Progenitor cell of endocrine pancreas (in vitro differentiated cells): ENCODE measurements at regions not wholly inside any gene's neighbourhood (a gene's known extent, or its start where the extent isn't known, plus 50 kb on each side); places are given as distances from the start of the nearest gene placed in this dataset.

ENCODE experiments used
- DNase-seq: peaks from one replicate; pipeline ENCODE4 v3.0.0; 2021; ENCODE audit warnings: low spot score; ENCODE audit not compliant: unreplicated experiment
- H3K27ac Mint-ChIP-seq: 2 replicates; pipeline ENCODE4 v1.8.0; 2021; ENCODE audit warnings: mild to moderate bottlenecking, moderate library complexity, mixed read lengths
- H3K27me3 Mint-ChIP-seq: 2 replicates; pipeline ENCODE4 v1.8.0; 2021; ENCODE audit warnings: mixed read lengths
- H3K36me3 Mint-ChIP-seq: 2 replicates; pipeline ENCODE4 v1.8.0; 2022; ENCODE audit warnings: mixed read lengths; ENCODE audit not compliant: insufficient read depth
- H3K4me1 Mint-ChIP-seq: 2 replicates; pipeline ENCODE4 v1.8.0; 2021; ENCODE audit warnings: low read depth, mixed read lengths
- H3K4me3 Mint-ChIP-seq: 2 replicates; pipeline ENCODE4 v1.8.0; 2021; ENCODE audit warnings: low read depth, mild to moderate bottlenecking, moderate library complexity, mixed read lengths
- H3K9me3 Mint-ChIP-seq: 2 replicates; pipeline ENCODE4 v1.8.0; 2021; ENCODE audit warnings: low read depth, mixed read lengths
- TF ChIP-seq, protein P1 (sequence below): fragments of 200-600 bp; sonication (generic); IDR thresholded peaks from one replicate; pipeline ENCODE4 v1.5.0; 2021; ENCODE audit warnings: antibody characterized with exemption, mild to moderate bottlenecking; ENCODE audit not compliant: unreplicated experiment

DNA sequence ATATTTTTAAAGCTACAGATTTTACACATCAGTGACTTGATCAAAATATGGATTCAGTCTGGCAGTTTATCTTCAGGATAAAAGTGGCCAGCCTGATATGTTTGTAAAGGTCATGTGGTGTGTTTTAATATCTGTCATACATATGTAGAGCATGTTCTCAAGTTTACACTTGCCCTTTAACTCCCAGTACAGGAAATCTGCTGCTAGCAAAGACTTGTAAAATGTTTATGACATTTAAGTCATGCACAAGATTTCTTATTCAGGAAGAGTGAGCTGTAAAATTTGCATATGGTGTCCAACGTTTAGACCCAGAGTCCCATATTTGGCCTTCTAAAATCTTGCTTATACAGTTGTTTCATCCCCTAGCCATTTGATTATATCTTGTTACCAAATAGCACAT is 197.5 kb upstream of the FLRT2 start:
- no peak overlapping the region for H3K27ac Mint-ChIP-seq
- no peaks in the 10 kb centered on the region for H3K9me3 Mint-ChIP-seq
- H3K27me3 Mint-ChIP-seq = no peaks in the 10 kb centered on the region
- no peaks in the 10 kb centered on the region for H3K4me1 Mint-ChIP-seq
- no peak for DNase-seq
- TF ChIP-seq, protein P1, sequence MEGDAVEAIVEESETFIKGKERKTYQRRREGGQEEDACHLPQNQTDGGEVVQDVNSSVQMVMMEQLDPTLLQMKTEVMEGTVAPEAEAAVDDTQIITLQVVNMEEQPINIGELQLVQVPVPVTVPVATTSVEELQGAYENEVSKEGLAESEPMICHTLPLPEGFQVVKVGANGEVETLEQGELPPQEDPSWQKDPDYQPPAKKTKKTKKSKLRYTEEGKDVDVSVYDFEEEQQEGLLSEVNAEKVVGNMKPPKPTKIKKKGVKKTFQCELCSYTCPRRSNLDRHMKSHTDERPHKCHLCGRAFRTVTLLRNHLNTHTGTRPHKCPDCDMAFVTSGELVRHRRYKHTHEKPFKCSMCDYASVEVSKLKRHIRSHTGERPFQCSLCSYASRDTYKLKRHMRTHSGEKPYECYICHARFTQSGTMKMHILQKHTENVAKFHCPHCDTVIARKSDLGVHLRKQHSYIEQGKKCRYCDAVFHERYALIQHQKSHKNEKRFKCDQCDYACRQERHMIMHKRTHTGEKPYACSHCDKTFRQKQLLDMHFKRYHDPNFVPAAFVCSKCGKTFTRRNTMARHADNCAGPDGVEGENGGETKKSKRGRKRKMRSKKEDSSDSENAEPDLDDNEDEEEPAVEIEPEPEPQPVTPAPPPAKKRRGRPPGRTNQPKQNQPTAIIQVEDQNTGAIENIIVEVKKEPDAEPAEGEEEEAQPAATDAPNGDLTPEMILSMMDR = no peak
- H3K4me3 Mint-ChIP-seq = no peak overlapping the region
- no peaks in the 10 kb centered on the region for H3K36me3 Mint-ChIP-seq

DNA sequence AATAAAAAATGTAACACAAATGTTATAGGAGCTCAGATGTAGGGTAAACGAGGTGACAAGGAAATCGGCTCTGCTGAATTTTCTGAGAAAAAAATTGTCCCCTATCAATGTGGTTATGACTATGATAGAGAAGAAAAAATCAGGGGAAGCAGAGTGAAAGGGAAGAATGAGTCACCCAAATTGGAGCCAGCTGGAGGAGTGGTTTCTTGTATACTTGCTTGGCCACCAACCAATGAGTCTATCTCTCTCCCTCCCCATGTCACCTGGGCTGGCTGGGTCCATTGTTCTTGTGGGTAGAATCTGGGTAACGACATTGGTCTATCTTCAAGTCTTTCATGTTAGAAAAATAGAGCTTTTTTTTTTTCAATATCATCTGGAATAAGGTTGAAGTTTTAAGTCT is 196.6 kb upstream of the FLRT2 start:
- Mint-ChIP-seq H3K36me3 (no peaks in the 10 kb centered on the region), H3K27me3 (no peaks in the 10 kb centered on the region), H3K9me3 (no peaks in the 10 kb centered on the region), H3K4me3 (no peak overlapping the region), H3K27ac (no peak overlapping the region), H3K4me1 (no peaks in the 10 kb centered on the region)
- TF ChIP-seq, protein P1 = no peak
- no peak for DNase-seq

DNA sequence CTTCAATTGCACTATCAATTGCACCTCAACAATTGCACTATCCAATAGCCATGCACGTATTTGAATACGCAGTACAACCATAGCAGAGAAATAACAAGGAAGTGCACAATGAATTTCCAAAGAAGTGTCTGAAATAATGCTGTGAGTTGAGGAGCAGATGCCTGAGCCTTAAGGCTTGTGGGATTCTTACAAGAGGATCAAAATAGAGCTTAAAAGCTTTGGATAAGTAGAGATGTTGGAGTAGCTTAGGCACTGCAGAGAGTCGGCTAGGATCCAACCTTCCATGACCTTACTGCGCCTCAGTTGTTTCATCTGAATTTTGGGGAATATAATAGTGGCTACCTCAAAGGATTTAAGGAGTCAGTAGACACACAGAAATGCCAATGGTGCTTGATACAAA is 196.1 kb upstream of the FLRT2 start:
- Mint-ChIP-seq H3K4me3 (no peak overlapping the region), H3K9me3 (no peaks in the 10 kb centered on the region)
- TF ChIP-seq, protein P1 = no peak

DNA sequence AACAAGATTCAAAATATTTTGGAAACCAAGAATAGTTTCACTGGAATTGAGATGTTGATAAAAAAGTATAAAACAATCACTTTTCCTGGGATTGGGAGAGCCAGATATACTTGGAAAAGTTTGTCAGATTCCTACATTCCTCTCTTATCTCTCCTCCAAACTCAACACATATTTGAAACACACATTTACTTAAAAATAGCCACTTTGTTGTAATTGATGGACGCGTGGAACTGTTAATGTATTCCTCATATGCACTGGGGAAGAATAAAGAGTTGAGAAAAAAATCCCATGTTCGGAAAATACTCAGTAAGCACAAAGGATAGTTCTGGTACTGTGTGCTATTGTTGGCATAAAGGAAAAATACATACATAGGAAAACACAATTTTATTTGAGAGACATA is 195.6 kb upstream of the FLRT2 start:
- no peak overlapping the region for H3K27ac Mint-ChIP-seq
- no peaks in the 10 kb centered on the region for H3K27me3 Mint-ChIP-seq
- DNase-seq = no peak
- no peaks in the 10 kb centered on the region for H3K9me3 Mint-ChIP-seq
- TF ChIP-seq, protein P1 = no peak
- no peaks in the 10 kb centered on the region for H3K36me3 Mint-ChIP-seq
- peaks cover 2% of the 10 kb centered on the region for H3K4me1 Mint-ChIP-seq
- H3K4me3 Mint-ChIP-seq = no peak overlapping the region

More for the DNA sequence above, 196.1 kb upstream of the FLRT2 start:
- H3K27ac Mint-ChIP-seq = no peak overlapping the region
- peaks cover under 1% of the 10 kb centered on the region for H3K4me1 Mint-ChIP-seq
- H3K36me3 Mint-ChIP-seq = no peaks in the 10 kb centered on the region
- H3K27me3 Mint-ChIP-seq = no peaks in the 10 kb centered on the region
- DNase-seq = no peak

DNA sequence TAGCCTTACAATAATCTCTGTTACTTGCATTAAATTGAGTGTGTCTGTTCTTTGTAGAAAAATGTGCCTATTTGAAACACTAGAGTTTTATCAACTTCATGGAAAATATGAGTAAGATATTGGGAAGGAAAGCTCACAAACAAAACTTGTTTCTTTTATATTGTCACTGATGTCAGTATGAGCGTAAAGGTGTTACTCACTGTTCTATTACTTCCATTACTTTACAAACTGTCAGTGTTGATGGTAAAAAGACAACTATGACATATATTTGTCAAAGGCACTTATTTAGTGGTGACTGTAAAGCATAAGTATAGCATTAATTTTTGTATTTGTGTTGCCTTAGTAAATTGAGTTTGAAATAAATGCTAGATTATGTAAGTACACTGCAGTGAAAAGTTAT is 193.7 kb upstream of the FLRT2 start:
- no peak overlapping the region for H3K27ac Mint-ChIP-seq
- H3K4me1 Mint-ChIP-seq = peaks cover 2% of the 10 kb centered on the region
- DNase-seq = no peak
- H3K9me3 Mint-ChIP-seq = no peaks in the 10 kb centered on the region
- no peaks in the 10 kb centered on the region for H3K36me3 Mint-ChIP-seq
- no peaks in the 10 kb centered on the region for H3K27me3 Mint-ChIP-seq
- TF ChIP-seq, protein P1 = no peak
- no peak overlapping the region for H3K4me3 Mint-ChIP-seq

DNA sequence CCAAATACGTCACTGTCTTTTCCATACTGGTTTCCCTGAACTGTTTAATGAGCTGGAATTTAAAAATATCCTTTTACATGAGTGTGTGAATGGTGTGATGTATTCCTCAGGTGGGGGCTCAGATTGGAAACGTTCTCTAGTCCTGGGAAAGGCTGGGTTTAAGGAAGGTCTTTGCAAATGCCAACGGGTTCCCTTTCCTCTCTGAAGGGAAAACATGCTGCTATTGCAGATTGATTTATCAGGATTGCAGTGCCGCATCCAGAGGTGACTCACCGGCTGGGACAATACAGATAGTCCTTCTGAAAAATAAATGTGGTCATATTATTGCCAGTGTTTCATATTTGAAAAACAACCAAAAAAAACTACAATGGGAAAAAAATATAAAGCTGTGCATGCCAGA is 193.1 kb upstream of the FLRT2 start:
- Mint-ChIP-seq H3K36me3 (no peaks in the 10 kb centered on the region), H3K27me3 (no peaks in the 10 kb centered on the region), H3K4me1 (peaks cover 2% of the 10 kb centered on the region), H3K9me3 (no peaks in the 10 kb centered on the region), H3K4me3 (no peak overlapping the region), H3K27ac (no peak overlapping the region)
- TF ChIP-seq, protein P1 = no peak
- DNase-seq = no peak
